ENCODE measurements at regions not wholly inside any gene's neighbourhood (a gene's known extent, or its start where the extent isn't known, plus 50 kb on each side); places are given as distances from the start of the nearest gene placed in this dataset.

DNA sequence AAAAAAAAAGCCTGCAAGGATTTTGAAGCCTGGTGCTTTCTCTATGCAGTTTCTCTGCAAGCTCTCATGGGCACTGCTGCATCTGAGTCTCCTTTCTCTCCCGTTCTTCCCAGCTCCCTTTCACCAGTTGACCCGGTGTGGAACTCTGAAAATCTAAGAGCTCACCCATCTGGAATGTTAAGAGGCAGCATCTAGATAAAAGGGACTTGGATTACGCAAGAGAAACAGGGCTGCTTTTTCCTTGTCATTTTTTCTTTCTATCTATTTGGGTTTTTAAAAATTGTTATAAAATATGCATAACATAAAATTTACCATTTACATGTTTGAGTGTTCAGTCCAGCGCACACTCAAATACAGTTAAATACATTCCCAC, 95.2 kb upstream of the RPS6KA3 start:
- no peaks in the 10 kb centered on the region for H3K36me3 Mint-ChIP-seq (ENCODE audit: insufficient read depth)
- H3K9me3 Mint-ChIP-seq = no peaks in the 10 kb centered on the region
- no peak overlapping the region for H3K27ac Mint-ChIP-seq (ENCODE audit: low read depth)
- DNase-seq (ENCODE audit: low spot score in 2 of 2) (no peak), ATAC-seq (replicated peaks; ENCODE audit: extremely low read depth, poor library complexity, severe bottlenecking) (no peak)
- no peaks in the 10 kb centered on the region for H3K4me1 Mint-ChIP-seq
- no peak overlapping the region for H3K4me3 Mint-ChIP-seq
- H3K27me3 Mint-ChIP-seq = no peaks in the 10 kb centered on the region

DNA sequence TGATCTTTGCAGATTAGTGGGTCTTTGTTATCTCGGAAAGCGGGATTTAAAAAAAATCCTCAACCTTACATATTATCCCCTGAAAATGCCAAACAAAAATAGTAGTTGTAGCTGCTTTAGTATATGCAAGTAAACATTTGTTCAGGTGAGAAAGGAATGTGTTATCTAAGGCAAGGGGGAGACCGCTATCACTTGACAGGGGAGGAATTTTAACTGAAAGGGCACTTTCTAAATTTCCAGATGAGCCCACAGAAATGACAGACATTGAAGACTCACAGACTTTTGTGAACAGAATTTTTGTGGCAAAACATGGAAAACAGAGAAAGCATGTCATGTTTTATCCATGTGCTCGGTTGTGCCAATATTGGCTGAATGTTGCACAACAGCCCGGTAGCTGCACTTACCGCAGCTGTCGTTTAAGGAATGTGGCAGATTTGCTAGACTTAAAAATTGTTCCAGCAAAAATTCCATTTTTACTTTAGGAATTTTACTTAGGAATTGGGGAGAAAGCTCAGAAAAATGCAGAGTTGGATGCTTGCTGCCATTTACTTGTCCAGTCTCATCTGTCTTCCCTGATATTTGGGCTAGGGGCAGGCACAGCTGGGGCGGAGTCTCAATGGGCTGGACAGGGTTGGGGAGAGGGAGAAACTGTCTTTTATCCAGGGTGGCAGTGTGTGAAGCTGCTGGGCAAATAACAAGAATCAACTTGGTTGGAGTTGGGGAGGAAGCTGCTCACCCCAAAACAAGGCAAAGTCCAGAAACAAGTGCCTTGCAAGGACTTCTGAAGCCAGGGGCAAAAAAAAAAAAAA, 94.6 kb upstream of the RPS6KA3 start:
- no peak for DNase-seq (ENCODE audit: low spot score in 2 of 2)
- Mint-ChIP-seq H3K4me3 (no peak overlapping the region), H3K4me1 (no peaks in the 10 kb centered on the region), H3K27ac (ENCODE audit: low read depth) (no peak overlapping the region), H3K9me3 (no peaks in the 10 kb centered on the region), H3K36me3 (ENCODE audit: insufficient read depth) (no peaks in the 10 kb centered on the region), H3K27me3 (no peaks in the 10 kb centered on the region)
- ATAC-seq (replicated peaks; ENCODE audit: extremely low read depth, poor library complexity, severe bottlenecking) = no peak

DNA sequence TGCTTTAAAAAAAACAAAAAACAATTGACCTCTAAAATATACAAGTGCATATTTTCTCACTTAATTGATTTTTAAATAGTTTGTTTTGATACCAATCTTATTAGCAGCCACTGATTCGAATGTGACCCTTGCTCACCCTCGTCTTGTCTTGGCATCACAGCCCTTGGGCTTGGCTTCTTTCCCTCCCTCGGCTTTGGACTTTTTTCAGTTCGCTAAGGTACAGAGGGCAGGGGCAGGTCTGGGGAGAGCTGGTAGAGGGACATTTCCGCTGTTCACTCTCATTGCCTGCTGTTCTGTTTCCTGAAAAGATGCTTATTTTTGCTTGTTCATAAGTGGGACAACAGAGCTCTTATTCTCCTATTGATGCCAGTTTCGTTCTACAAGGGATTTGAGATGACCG, 88.5 kb upstream of the RPS6KA3 start:
- ATAC-seq (replicated peaks; ENCODE audit: extremely low read depth, poor library complexity, severe bottlenecking) = no peak

DNA sequence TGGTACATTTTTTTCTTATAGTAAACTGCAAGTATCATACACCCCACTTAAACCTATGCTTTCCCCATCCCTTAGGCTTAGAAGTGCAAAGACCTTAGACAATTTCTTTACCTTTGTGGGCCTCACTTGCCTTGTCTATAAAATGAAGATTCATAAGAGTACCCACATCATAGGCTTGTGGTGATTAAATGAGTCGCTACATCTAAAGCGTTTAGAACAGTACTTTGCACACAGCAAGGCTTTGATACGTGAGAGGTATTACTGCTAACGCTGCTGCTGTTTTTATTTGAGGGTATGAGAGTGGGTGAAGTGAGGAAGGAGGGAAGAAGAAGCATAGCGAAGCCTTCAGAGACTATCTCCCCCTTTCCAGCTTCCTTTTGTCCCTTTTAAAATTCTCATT, 87.8 kb upstream of the RPS6KA3 start:
- Mint-ChIP-seq H3K27ac (ENCODE audit: low read depth) (no peak overlapping the region), H3K36me3 (ENCODE audit: insufficient read depth) (no peaks in the 10 kb centered on the region), H3K27me3 (no peaks in the 10 kb centered on the region), H3K9me3 (no peaks in the 10 kb centered on the region), H3K4me3 (no peak overlapping the region), H3K4me1 (no peaks in the 10 kb centered on the region)
- ATAC-seq (replicated peaks; ENCODE audit: extremely low read depth, poor library complexity, severe bottlenecking) (no peak), DNase-seq (ENCODE audit: low spot score in 2 of 2) (no peak)

More for the DNA sequence above, 88.5 kb upstream of the RPS6KA3 start:
- Mint-ChIP-seq H3K27ac (ENCODE audit: low read depth) (no peak overlapping the region), H3K4me1 (no peaks in the 10 kb centered on the region), H3K27me3 (no peaks in the 10 kb centered on the region), H3K4me3 (no peak overlapping the region), H3K9me3 (no peaks in the 10 kb centered on the region), H3K36me3 (ENCODE audit: insufficient read depth) (no peaks in the 10 kb centered on the region)
- DNase-seq (ENCODE audit: low spot score in 2 of 2) = no peak

DNA sequence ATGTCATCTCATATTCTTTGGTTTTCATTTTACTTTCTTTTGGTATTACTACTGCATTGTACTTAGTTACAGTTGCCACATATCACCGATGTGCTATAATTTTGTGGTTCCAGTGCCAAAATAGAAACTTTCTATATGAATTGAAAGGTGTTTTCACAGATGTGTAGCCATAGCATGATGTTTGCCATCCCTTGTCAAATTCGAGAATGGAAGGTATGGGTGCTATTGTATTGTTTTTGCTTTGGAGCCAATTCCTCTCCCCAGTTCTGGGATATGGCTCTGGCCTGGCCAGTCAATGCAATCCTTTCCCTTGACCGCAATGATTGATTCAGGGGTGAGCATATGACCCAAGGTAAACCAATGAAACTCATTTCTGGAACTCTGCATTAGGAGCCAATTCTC, 86.2 kb upstream of the RPS6KA3 start:
- DNase-seq (ENCODE audit: low spot score in 2 of 2) (no peak), ATAC-seq (replicated peaks; ENCODE audit: extremely low read depth, poor library complexity, severe bottlenecking) (peak; percentile 46)
- peak overlapping the region; percentile 30 for H3K4me3 Mint-ChIP-seq
- H3K27ac Mint-ChIP-seq (ENCODE audit: low read depth) = no peak overlapping the region
- H3K36me3 Mint-ChIP-seq (ENCODE audit: insufficient read depth) = no peaks in the 10 kb centered on the region
- H3K9me3 Mint-ChIP-seq = no peaks in the 10 kb centered on the region
- no peaks in the 10 kb centered on the region for H3K4me1 Mint-ChIP-seq
- H3K27me3 Mint-ChIP-seq = no peaks in the 10 kb centered on the region

DNA sequence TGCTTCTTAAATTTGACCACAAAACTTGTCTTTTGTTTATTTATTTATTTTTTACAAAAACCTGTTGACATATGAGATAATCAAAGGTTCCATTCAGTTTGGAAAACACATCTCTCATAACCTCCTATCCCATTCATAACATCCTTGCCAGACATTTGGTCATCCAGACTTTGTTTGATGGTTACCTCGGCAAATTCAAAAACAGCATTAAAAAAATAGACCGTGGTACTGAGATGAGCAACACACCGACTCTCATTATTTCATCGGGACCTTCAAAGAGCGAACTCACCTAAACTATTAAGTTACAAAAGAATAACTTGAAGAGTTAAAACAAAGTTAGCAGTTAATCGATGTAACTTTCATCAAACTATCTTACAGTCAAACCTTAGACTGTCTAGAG, 85.8 kb upstream of the RPS6KA3 start:
- Mint-ChIP-seq H3K36me3 (ENCODE audit: insufficient read depth) (no peaks in the 10 kb centered on the region), H3K9me3 (no peaks in the 10 kb centered on the region), H3K27ac (ENCODE audit: low read depth) (no peak overlapping the region), H3K4me1 (no peaks in the 10 kb centered on the region), H3K27me3 (no peaks in the 10 kb centered on the region), H3K4me3 (peak overlapping the region; percentile 30)
- ATAC-seq (replicated peaks; ENCODE audit: extremely low read depth, poor library complexity, severe bottlenecking) (no peak), DNase-seq (ENCODE audit: low spot score in 2 of 2) (no peak)

DNA sequence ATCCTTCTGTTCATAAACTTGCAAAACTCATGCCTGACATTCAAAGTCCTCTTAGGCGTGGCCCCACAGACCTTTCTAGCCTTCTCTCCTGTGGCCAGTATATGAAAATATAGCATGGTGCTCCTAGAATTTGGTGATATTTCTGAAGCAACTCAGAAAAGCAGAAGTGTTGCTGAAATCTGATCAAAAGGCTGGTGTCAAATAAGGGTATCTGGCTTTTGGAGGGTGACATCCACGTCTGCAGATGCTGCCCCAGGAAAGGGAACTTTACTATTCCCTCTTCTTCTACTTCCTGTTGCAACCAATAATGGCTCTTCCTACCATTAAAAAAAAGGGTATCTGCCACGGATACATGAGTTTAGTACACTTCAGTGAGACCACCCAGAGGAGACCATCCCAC, 83.9 kb upstream of the RPS6KA3 start:
- ATAC-seq (replicated peaks; ENCODE audit: extremely low read depth, poor library complexity, severe bottlenecking) (no peak), DNase-seq (ENCODE audit: low spot score in 2 of 2) (no peak)
- Mint-ChIP-seq H3K4me3 (no peak overlapping the region), H3K9me3 (no peaks in the 10 kb centered on the region), H3K4me1 (no peaks in the 10 kb centered on the region), H3K36me3 (ENCODE audit: insufficient read depth) (no peaks in the 10 kb centered on the region), H3K27ac (ENCODE audit: low read depth) (no peak overlapping the region), H3K27me3 (no peaks in the 10 kb centered on the region)

DNA sequence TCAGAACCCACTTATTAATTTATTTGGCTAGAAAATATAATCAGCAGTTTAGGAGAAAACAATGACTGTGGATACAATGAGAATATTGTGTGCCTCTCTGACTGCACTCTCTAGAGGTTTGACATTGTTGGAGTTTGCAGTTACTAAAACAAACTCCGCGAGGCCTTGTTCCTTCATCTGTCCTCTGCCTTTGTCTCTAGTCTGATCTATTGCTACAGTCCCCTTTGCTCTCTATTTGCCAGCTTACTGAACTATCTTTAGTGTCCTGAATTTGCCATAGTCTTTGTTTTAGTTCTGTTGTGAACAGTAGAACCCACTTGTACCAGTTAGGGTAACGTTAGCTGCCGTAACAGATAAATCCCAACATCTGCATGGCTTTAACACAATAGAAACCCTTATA, 81.4 kb upstream of the RPS6KA3 start:
- H3K4me3 Mint-ChIP-seq = no peak overlapping the region
- ATAC-seq (replicated peaks; ENCODE audit: extremely low read depth, poor library complexity, severe bottlenecking) (no peak), DNase-seq (ENCODE audit: low spot score in 2 of 2) (no peak)
- no peaks in the 10 kb centered on the region for H3K9me3 Mint-ChIP-seq
- H3K27ac Mint-ChIP-seq (ENCODE audit: low read depth) = no peak overlapping the region
- no peaks in the 10 kb centered on the region for H3K36me3 Mint-ChIP-seq (ENCODE audit: insufficient read depth)
- H3K4me1 Mint-ChIP-seq = no peaks in the 10 kb centered on the region
- no peaks in the 10 kb centered on the region for H3K27me3 Mint-ChIP-seq

DNA sequence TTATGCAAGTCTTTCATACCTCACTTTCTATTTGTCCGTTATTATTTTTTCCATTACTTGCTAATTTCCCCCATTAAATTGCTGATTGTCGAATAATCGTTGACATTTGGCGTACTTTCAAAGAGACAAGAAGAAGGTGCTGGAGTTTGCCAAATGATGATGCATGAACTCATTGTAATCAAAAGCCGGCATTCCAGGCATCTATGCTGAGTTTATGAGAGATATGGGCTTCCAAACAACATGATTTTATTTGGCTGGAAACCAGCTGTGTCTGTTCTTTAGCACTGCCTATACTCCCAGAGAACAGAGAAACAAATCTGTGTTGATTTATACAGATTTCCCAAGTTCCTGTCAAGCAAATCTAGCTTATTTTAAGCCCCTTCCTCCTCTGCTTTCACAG, 80.8 kb upstream of the RPS6KA3 start:
- H3K36me3 Mint-ChIP-seq (ENCODE audit: insufficient read depth) = no peaks in the 10 kb centered on the region
- H3K27me3 Mint-ChIP-seq = no peaks in the 10 kb centered on the region
- no peaks in the 10 kb centered on the region for H3K4me1 Mint-ChIP-seq
- H3K27ac Mint-ChIP-seq (ENCODE audit: low read depth) = no peak overlapping the region
- no peak overlapping the region for H3K4me3 Mint-ChIP-seq
- no peak for DNase-seq (ENCODE audit: low spot score in 2 of 2)
- ATAC-seq (replicated peaks; ENCODE audit: extremely low read depth, poor library complexity, severe bottlenecking) = no peak
- H3K9me3 Mint-ChIP-seq = no peaks in the 10 kb centered on the region

DNA sequence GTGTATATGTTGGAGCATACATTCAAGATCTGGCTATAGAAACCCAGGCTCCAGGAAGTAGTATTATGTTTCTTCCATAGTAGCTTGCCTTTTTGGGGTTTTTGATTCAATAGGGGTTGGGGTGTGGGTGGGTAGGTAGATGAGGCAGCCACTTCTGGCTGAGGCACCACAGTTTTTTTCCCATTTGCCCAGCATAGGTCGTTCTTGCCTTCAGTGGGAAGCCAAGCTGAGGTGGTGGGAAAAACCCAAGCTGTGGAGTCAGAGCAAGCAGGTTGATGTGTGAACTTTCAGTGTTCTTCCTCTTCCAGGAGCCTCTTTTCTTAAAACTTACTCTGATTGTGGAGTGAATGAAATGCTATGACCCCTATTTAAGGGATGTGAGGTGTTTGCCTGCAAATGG, 67.0 kb upstream of the RPS6KA3 start:
- no peak overlapping the region for H3K27ac Mint-ChIP-seq (ENCODE audit: low read depth)
- H3K9me3 Mint-ChIP-seq = no peaks in the 10 kb centered on the region
- H3K36me3 Mint-ChIP-seq (ENCODE audit: insufficient read depth) = peaks cover 2% of the 10 kb centered on the region
- DNase-seq (ENCODE audit: low spot score in 2 of 2) (no peak), ATAC-seq (replicated peaks; ENCODE audit: extremely low read depth, poor library complexity, severe bottlenecking) (no peak)
- no peaks in the 10 kb centered on the region for H3K4me1 Mint-ChIP-seq
- H3K4me3 Mint-ChIP-seq = no peak overlapping the region
- no peaks in the 10 kb centered on the region for H3K27me3 Mint-ChIP-seq

DNA sequence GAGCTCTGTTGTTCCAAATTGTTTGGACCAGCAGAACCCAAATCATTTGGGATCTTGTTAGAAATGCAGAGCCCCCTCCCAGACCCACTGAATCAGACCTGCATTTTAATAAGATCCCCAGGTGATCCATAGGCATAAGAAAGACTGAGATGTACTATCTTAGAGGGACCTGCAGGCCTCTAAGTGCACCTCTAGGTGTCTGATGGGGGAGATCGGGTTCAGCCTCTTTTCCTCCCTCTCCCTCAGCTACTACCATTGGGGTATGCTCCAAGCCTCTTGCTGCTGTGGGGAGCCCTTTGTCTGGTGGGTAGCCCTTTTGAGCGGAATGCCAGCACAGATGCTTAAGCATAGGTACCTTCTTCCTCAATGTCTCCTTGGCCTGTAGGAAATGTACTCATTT, 63.8 kb upstream of the RPS6KA3 start:
- DNase-seq (ENCODE audit: low spot score in 2 of 2) (no peak), ATAC-seq (replicated peaks; ENCODE audit: extremely low read depth, poor library complexity, severe bottlenecking) (no peak)
- Mint-ChIP-seq H3K36me3 (ENCODE audit: insufficient read depth) (peaks cover 2% of the 10 kb centered on the region), H3K4me1 (no peaks in the 10 kb centered on the region), H3K27ac (ENCODE audit: low read depth) (no peak overlapping the region), H3K9me3 (no peaks in the 10 kb centered on the region), H3K4me3 (no peak overlapping the region), H3K27me3 (no peaks in the 10 kb centered on the region)

DNA sequence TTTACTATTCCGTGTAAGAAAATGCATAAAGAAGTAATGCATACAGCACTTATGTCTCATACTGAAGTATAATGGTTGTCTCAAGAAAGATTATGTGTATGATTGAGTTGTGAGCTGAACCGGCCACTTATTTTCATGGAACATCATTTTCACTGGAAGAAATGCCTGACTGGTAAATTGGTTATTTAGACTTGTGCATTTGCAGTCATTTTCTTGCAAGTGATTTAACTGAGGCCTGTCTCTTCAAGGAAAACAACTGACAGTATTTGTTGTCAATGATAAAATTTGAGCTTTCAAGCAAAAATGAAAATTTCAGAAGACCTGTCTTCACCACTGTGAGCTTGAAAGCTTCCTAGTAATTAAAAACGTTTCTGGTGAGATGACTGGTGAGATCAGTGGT, 62.7 kb upstream of the RPS6KA3 start:
- Mint-ChIP-seq H3K4me3 (no peak overlapping the region), H3K36me3 (ENCODE audit: insufficient read depth) (peaks cover 2% of the 10 kb centered on the region), H3K4me1 (no peaks in the 10 kb centered on the region), H3K27ac (ENCODE audit: low read depth) (no peak overlapping the region), H3K9me3 (no peaks in the 10 kb centered on the region), H3K27me3 (no peaks in the 10 kb centered on the region)
- ATAC-seq (replicated peaks; ENCODE audit: extremely low read depth, poor library complexity, severe bottlenecking) (no peak), DNase-seq (ENCODE audit: low spot score in 2 of 2) (no peak)

DNA sequence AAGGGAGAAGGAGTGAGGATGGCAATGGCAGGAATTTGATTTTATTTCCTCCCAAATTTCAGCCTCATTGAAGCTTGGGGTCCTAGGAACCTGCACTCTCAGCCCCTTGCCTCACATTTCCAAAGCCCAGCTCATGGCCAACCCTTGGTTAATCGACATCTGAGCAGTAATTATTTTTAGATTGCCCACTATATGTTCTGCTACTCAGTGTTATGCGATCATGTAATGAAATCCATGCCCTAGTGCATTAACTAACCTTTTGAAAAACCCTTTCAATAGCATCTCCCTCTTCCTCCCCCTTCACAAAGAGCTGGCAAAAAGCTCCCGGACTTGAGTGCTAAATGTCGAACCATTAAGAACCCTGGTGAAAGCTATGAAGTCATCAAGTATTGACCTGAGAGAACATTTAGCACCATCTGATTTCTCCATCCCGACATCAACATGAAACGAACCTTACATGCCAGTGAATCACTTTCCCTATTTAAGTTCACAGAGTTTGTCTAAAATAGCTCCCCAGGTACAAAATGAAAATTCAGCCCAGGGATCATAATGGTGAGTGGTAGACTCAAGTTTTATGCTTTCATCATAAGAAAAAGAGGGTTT, 59.2 kb upstream of the RPS6KA3 start:
- peaks cover 13% of the 10 kb centered on the region for H3K4me1 Mint-ChIP-seq
- H3K9me3 Mint-ChIP-seq = no peaks in the 10 kb centered on the region
- no peak for DNase-seq (ENCODE audit: low spot score in 2 of 2)
- no peak overlapping the region for H3K4me3 Mint-ChIP-seq
- H3K36me3 Mint-ChIP-seq (ENCODE audit: insufficient read depth) = no peaks in the 10 kb centered on the region
- H3K27me3 Mint-ChIP-seq = no peaks in the 10 kb centered on the region
- no peak for ATAC-seq (replicated peaks; ENCODE audit: extremely low read depth, poor library complexity, severe bottlenecking)
- no peak overlapping the region for H3K27ac Mint-ChIP-seq (ENCODE audit: low read depth)
